Stomach (tissue), 4 donors: ENCODE measurements at regions not wholly inside any gene's neighbourhood (a gene's known extent, or its start where the extent isn't known, plus 50 kb on each side); places are given as distances from the start of the nearest gene placed in this dataset.

Experiments used
- POLR2A ChIP-seq, 4 donors: fragments of 450-650 bp; IDR thresholded peaks; one replicate each; pipeline ENCODE4 v1.6.1; 2016; ENCODE audit warnings: antibody characterized with exemption in 4 of 4, control low read depth in 2 of 4, mild to moderate bottlenecking in 1 of 4, moderate library complexity in 1 of 4
- POLR2AphosphoS5 ChIP-seq, 3 donors: sonication (generic); formaldehyde crosslinking; IDR thresholded peaks; one replicate each; pipeline ENCODE4 v1.6.1; 2016; ENCODE audit warnings: antibody characterized with exemption in 3 of 3

GRCh38 chr1:113246929-113247328 is 143.4 kb upstream of the MAGI3 start:
- peak in 2 of 3 donors; percentile 9 to 50 for TF ChIP-seq POLR2AphosphoS5 (IDR thresholded peaks at IDR 0.05)
- TF ChIP-seq POLR2A (IDR thresholded peaks at IDR 0.05), result no peak
